HS-27A (cell line): ENCODE measurements at regions not wholly inside any gene's neighbourhood (a gene's known extent, or its start where the extent isn't known, plus 50 kb on each side); places are given as distances from the start of the nearest gene placed in this dataset.

ENCODE experiments used
- DNase-seq: peaks from one replicate; pipeline ENCODE4 v3.0.0-alpha.2; 2012; ENCODE audit warnings: low read depth, missing footprints

DNA sequence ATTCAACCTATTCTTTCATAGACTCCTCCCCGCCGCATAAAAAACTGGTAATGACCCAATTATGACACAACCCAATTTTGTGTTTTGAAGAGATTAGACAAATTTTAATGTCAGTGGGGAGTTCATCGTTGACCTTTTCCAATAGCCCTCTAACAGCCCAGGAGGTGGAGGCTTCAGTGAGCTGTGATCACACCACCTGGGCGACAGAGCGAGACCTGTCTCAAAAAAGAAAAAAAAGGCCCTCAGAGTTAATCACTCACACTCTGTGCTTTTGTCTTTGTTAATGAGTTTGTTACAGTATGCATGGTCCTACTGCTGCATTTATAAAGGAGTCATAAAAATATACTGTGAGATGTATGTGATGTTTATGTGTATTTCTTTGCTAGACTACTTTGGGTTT, 510.6 kb downstream of the CPS1 start:
- DNase-seq = no peak

DNA sequence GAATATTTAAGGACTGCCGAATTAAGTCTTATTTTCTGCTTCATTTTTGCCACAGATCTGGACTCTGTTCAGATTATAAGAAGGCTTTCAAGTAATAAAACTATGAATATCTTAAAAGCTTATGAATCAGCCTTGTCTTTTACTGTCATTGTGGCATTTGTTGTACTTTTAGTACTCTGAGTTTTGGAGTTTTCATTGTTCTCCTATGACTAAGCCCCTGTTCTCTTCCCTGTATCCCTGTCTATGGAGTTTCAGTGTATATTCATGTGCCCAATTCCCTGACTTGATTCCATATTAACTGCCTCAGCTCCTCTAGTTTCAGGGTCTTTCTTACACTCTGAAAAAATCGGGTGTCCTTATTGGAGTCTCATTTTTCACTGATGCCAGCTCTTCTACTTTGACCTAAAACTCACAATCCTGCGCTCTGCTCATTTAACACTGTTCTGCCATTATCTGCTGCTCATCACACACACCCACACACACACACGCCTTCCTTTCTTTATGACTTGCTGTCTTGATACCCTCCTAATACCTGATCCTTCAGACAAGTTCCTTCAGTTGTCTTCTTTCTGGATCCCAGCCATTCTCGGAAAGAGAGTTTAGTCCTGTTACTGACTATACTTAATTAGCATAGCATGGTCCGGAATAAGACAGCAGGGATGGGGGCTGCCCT, 511.8 kb downstream of the CPS1 start:
- DNase-seq = no peak

- DNase-seq = no peak
Observed at GRCh38 chr2:211070547-211070946, 514.1 kb downstream of the CPS1 start.

- no peak for DNase-seq
Observed at GRCh38 chr2:211077216-211077767, 520.9 kb downstream of the CPS1 start.

DNA sequence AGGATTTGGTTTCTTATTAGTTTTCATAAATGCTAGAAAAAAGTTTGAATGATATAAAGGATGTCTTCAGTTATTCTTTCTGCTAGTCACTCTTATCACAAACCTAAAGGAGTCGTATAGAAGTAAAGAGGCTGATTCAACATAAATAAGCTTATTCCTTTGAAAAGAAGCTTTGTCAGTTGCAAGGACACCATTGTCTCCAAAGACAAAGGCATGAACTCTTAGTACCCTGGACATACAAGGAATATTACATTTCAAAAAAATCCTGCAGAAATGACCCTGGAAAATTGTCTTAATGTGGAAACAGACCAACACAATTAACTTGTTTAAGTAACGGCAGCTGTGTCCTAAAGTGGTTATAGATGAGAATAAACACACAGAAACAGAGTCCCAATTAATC, 528.0 kb downstream of the CPS1 start:
- no peak for DNase-seq

GRCh38 chr2:211085056-211085680, 528.8 kb downstream of the CPS1 start:
- peak; percentile 14 for DNase-seq

DNA sequence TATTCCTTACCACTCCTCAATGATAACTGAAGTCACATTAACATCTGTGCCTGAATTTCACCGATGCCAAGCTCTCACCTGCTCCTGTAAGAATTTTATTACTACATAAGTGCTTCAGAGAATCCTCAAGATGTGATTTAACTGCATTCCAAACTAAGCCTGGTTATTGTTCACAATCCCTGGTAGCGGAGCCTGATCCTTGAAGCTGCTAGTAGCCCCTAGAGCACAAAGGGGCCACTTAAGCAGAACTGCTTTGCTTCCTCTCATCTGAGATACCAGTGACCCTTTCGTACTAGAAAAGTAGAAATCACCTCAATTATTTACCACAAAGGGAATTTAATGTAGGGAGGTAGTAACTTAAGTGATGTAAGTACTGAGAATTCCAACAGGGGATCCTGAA, 529.6 kb downstream of the CPS1 start:
- DNase-seq = no peak

DNA sequence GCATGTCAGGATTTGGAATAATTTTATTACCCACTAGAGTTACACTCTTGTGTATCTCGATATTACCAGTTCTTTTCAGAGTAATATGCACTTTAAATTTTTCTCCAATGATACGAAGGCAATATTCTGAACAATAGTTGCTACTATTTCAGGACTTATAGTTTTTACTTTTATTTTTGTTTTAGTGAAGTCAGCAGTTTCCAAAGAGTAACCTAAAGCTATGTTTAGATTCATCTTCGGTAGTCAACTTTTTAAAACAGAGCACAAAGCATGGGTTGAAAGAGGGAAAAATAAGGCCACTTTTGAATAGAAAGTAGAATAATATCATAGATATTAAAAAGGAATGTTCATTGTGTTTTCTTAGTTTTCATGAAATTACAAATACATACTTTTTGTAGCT, 532.7 kb downstream of the CPS1 start:
- DNase-seq = no peak

DNA sequence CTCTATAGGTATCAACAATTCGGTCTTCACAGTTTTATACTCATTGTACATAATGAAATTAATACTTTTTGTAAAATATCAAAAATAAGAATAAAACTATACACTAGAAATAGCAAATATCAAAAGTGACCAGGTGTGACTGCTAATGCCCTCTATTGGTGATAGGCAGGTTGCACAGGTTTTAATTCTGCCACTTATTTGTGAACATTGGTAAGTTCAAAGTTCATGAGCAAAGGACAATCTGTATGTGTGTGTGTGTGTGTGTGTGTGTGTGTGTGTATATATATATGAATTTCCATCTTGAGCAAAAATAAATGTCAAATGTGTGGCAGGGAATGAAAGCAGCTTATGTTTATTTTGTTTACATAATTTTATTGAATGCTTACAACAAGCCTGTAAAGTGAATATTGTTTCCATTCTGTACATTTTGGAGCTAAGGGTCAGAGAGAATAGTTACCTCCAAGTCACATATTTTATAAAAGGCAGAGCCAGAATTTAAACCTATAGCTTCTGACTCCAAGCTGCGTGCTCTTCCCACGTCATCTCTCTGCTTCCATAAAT, 537.4 kb downstream of the CPS1 start:
- DNase-seq = no peak

GRCh38 chr2:211103989-211104388, 547.6 kb downstream of the CPS1 start:
- no peak for DNase-seq

GRCh38 chr2:211113334-211114175, 557.2 kb downstream of the CPS1 start:
- DNase-seq = no peak

DNA sequence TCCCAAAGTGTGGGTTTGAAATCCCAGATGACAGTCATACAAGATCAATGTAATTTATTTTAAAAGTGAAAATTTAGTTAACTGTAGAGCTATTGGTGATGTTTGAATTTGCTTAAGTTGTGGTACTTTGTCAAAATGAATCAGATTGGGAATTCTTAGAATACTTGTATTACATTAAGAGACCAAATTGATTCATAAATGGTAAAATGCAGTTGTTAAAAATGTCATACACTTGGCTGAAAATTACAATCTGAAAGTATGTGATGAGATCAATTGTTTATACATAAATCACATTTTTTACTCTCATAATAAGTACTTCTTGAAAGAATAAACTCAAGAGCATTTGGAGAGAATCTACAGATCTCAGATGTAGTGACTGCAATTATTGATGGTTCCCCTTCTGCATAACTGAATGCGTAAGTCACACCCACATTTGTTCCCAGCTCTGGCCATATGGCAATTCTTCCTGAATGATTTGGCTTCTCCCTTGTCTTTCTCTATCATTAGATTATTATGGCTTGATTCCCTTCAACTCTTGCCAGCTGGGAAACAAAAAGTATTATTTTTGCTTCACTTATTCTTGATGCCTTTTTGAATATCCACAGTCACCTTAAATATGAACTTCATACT, 558.5 kb downstream of the CPS1 start:
- no peak for DNase-seq

GRCh38 chr2:211117026-211117425, 560.6 kb downstream of the CPS1 start:
- DNase-seq = no peak

DNA sequence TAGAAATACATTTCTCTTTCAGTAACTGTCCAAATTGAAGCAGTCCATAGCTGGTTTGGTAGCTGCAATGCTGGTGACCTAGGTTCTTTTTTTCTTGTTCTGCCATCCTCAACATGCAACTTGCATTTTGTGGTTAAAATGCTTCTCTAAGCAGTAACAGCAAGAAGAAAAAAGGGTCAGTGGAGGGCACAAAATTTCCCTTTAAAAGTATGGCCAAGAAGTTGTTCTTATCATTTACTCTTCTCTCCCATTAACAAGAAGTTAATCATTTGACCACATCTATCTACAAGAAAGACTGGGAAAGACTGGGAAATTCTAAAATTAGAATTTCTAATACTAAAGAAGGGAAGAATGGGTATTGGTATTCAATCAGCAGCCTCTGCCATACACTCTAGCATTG, 569.9 kb downstream of the CPS1 start:
- no peak for DNase-seq

- no peak for DNase-seq
Observed at GRCh38 chr2:211127501-211127900, 571.1 kb downstream of the CPS1 start.

DNA sequence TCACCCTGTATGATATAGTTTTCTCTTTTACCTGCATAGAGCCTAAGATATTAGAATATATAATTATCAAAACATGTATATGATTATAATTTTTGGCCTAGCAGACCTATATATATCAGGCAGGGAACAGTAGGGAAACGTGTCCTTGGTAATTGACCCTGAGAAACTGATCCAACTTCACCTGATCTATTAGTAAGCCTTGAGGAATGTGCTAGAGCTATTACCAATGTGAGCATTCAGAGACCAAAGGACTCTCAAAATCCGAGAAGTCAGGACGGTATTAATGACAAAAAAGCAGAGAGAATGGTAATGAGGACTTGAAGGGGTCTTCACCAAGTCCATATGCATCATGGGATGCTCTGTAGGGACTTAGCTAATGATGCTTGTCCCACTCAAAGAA, 571.9 kb downstream of the CPS1 start:
- no peak for DNase-seq

- no peak for DNase-seq
Observed at GRCh38 chr2:211129798-211130197, 573.4 kb downstream of the CPS1 start.

DNA sequence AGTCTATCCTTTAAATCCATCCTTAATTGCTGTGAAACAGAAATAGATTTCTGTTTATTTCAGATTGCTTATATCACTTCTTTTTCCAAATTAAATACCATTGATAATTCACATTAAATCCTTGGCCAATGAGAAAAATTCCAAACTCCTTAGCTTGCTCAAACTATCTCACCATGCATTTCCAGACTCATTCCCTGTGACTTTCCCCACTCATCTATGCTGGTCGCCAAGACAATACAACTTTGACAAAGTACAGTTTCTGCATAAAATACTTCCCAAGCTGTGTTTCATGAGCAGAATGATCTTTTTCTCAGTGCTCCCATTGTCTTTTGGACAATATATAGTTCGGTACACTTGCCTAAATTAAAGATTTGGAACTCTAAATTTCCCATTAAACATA, 575.6 kb downstream of the CPS1 start:
- DNase-seq = no peak

DNA sequence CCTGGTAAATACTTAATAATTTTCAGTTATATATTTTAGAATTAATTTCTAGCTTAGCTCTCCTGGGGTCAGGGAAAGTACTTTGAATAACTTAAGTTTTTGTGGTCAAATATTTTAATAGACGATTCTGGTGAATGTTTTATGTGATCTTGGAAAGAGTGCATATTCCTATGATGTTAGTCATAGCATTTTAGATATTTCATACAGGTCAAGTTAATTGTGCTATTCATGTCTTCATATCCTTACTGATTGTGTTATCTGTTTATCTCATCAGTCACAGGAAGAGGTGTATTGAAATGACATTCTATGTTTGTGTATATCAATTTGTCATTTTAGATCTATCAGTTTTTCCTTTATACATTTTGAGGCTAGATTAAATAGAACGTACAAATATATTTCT, 576.2 kb downstream of the CPS1 start:
- no peak for DNase-seq

DNA sequence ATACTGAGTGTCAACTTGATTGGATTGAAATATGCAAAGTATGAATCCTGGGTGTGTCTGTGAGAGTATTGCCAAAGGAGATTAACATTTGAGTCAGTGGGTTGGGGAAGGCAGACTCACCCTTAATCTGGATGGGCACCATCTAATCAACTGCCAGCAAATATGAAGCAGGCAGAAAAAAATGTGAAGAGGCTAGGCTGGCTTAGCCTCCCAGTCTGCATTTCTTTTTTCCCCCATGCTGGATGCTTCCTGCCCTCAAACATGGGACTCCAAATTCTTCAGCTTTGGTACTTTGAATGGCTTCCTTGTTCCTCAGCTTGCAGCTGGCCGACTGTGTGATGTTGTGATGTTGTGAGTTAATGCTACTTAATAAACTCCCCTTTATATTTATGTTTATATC, 577.4 kb downstream of the CPS1 start:
- DNase-seq = peak; percentile 54

- DNase-seq = no peak
Observed at GRCh38 chr2:211138551-211138950, 582.2 kb downstream of the CPS1 start.

DNA sequence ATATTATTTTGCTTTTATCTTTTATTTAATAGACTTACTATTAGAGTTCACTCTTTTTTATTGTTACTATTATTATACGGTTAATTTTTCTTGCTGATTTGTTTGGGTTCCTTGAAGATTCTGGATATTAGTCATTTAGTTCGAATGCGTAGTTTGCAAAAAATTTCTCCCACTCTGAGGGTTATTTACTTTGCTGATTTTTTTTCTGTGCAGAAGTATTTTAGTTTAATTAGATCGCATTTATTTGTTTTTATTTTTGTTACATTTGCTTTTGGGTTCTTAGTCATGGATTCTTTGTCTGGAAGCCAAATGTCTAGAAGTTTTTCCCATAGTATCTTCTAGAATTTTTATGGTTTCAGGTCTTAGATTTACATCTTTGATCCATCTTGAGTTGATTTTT, 585.2 kb downstream of the CPS1 start:
- DNase-seq = no peak
